Fibroblast of peridontal ligament (primary cell): ENCODE measurements at regions not wholly inside any gene's neighbourhood (a gene's known extent, or its start where the extent isn't known, plus 50 kb on each side); places are given as distances from the start of the nearest gene placed in this dataset.
"Not testable (repeated sequence)": the region's sequence is repeated elsewhere in the genome, so short reads cannot be mapped to it uniquely, and the experiment has no call there.

Experiments used
- DNase-seq: peaks from one replicate; pipeline ENCODE4 v3.0.0-alpha.2; 2010; ENCODE audit errors: extremely low read depth

DNA sequence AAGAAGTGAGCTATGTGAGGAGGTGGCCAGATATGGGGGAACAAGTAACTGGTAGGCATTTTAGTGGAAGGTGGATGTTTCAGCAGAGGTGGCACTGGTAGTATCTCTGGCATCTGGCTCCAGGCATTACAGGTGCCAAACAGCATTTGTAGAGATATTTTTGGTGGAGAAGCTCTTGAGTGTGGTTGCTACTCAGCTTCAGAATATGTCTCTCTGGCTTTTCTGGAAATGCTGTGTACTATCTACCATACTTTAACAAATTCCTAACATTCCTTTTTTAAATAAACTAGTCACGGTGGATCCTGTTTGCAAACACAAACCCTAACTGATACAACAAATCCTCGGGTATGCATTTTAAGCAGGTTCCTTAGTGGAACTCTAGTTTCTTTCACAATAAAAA lies 128.0 kb downstream of the BARX2 start:
- no peak for DNase-seq

DNA sequence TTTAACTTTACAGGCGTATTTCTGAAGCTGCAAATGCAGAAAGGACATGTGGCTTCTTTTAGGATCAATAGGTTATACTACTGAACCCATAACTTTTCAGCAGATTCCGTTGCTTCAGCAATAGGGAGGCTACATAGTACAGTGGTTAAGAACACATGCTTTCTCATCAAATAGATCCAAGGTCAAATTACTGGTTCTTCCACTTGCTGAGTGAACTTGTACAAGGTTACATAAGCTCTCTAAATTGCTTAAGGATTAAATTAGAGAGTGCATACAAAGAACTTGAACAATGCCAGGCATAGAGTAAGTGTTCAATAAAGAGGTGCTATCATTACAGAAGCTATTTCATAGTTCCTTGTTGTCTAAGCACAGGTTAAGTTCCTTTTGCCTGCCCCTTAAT lies 129.6 kb downstream of the BARX2 start:
- DNase-seq, result no peak

DNA sequence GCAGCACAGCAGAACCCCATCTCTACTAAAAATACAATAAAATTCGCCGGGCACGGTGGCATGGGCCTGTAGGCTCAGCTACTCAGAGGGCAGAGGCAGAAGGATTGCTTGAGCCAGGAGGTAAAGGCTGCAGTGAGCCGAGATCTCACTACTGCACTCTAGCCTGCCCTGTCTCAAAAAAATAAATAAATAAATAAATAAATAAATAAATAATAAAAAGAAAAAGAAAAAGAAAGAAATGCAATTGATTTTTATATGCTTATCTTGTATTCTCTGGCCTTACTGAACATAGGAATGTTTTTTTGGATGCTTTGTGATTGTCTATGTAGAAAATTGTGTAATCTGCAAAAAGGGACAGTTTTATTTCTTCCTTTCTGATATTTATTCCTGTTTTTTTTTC lies 132.5 kb downstream of the BARX2 start:
- no peak for DNase-seq

DNA sequence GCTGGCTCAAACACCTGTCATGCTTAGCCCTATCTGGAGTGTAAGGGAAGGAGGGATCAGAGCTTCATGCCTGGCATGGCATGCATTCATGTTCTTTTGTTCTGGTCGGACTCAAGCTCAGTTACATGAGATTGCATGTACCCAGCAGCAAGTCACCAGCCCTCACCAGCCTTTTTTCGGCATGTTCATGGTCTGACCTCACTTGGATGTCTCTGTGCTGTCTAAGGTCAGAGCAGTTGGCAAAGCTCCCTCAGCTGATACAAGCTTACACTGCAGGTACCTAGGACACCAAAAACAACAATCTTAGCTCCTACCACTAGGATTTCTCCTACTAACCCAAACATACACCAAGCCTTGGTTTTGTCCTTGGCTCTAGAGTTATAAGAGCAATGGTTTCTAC lies 152.6 kb downstream of the BARX2 start:
- DNase-seq, result no peak

DNA sequence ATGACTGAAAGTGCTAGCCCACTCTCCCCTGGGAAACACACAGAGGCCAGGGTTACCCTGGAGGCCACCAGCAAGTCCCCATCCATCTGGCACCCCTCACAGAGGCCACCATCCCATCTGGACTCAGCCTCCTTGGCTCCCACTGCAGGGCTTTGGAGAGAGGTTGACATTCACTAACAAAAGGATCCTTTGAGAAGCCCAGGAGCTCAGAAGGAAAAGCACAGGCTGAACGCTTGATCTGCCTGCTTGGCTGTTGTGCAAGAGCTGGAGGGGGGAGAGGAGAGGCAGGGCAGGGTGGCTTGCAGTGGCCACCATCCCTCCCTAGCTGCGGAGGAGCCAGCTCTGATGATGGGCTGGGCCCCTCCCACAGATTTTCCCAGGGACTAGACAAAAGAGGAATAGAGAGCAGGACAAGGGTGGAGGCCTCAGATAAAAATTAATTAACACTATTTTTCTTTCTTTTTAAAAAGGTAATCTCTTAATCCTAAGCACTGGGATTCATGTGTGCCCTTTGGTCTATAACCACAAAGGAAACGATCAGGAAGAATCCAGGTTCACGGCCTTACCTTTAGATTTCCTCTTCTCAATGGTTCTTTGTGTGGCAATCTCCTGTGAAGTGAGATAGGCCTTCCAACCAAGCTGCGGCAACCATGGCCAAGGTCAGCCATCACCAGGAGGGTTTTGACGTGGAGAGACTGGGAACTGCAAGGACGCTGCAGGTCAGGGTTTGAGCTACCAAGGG lies 154.7 kb downstream of the BARX2 start:
- DNase-seq, result no peak

DNA sequence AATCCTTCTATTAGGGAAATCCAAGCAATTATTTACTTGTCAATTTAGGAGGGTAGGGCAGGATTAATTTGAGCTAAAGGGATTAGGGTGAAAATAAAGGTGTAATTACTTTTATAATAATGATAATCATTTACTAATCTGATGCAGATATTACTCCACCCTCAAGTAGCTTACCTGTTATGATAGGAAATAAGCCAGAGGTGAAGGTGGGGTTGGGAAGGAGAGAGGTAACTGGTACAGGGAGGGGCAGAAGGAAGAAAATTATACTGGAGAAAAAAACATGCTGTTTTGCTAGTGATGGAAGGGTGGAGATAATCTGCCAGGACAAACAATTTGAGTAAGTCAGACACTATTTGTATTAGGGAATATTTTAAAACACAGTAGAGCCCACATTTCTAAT lies 157.7 kb downstream of the BARX2 start:
- DNase-seq, result no peak

DNA sequence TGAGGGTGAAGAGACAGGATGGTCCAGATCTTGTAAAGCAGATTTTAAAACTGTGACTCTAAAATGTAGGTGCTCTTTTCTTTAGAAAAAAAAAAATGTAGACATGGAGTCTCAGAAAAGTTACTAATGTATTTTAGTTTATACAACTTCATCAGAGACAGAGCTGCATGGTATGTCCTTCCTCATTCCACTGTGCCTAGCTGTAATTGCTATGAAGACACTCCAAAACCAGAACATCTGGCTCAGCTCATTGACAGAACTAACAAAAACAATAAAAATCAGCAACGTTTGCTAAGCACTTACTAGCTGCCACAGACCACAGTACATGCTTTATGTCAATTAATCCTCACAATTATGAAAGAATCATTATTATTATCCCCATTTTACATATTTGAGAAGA lies 160.7 kb downstream of the BARX2 start:
- no peak for DNase-seq

DNA sequence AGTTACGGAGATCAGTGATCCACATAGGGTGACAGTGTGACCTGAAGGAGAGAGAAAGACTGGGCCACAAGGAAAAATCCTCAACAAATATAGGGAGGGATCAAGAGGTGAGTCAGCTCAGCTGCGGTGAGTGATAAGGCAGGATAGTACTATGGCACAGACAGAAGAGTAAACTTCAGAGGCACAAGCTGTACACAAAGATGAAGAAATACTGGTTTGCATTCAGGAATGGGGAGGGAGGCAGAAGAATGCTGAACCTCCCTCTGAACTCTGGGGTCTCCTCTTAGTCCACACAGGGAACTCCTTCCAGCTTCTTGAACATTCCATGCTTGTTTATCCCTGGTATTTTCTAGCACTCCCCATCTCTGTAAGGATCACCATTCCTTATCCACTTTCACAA lies 162.7 kb downstream of the BARX2 start:
- DNase-seq, result no peak

DNA sequence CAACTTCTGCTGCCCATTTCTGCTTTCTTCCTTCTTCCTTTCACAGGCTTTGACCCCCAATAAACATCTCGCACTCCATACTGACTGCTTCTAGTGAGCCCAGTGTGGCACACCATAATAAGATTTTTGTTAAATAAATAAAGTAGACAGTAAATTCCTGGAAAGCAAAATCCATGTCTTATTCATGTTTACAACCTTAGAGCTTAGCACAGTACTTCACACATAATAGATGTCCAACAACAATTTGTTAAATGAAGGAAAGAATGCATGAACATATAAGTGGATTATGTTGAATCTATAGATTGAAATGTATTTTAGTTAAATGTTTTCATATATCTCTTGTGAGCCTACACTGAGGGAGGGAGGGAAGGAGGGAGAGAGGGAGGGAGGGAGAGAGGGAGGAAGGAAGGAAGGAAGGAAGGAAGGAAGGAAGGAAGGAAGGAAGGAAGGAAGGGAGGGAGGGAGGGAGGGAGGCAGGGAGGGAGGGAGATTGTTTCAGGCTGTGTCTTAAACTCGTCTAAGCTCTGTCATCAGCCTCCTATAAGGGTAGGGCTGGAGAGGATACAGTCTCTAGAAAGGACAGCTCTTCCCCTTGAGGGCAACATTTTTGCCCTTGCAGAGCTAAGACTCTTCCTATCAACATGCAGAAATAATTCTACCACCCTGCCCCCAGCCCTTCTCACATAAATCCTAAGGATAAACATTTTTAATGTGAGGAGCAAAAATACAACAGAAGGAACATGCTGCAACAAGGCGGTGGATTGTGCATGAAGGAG lies 168.1 kb downstream of the BARX2 start:
- DNase-seq, result no peak

DNA sequence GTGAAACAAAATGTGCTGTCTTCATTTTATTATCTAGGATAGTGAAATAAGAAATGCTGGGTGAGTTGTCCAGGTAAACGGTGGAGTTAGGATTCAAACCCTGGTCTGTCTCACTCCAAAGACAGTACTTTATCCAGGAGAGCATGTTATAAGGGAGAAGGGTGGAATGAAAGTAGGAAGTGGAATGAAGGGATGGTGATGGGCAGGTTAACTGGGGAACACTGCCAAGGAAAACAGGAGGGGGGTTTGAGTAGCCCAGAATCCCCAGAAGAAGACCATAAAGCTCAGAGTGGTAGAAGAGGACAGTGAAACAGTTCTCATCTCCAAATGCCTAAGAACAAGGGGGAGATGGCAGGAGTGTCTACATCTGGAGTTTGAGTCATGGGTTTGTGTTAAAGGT lies 169.0 kb downstream of the BARX2 start:
- DNase-seq, result no peak

DNA sequence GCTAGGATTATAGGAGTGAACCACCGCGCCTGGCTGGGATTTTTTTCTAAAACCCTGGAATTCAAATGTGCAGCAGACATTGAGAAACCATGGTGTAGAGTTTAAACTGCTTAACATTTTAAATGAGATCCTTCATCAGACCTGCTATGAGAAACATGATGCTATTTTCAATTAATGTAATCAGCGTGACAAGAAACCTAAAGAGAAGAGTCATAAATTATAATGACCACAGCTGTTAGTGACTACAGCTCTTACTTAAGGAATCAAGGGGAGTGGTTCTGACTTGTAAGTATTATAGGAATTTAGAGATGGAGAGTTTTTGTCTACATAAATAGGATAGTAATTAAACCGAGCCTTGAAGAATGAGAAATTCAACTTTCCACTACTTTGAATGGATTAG lies 170.6 kb downstream of the BARX2 start:
- no peak for DNase-seq

DNA sequence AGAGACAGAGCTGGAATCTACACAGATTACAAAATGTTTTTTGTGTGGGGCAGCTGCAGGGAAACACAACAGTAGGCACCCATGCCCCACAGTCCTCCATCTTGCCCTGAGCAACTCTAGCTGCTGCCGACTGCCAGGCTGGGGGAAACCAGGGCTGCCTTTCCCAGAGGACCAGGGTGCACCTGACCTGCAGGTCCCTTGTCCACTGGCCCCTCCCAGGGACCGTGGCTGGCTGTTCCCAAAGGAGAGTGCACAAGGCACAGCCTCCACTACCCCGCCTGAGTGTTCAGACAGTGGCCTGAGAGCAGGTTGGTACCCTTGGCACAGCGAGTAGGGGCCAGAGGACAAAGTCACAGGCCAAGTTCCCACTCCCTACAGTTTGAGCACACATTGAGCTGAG lies 181.8 kb downstream of the BARX2 start:
- DNase-seq, result no peak

DNA sequence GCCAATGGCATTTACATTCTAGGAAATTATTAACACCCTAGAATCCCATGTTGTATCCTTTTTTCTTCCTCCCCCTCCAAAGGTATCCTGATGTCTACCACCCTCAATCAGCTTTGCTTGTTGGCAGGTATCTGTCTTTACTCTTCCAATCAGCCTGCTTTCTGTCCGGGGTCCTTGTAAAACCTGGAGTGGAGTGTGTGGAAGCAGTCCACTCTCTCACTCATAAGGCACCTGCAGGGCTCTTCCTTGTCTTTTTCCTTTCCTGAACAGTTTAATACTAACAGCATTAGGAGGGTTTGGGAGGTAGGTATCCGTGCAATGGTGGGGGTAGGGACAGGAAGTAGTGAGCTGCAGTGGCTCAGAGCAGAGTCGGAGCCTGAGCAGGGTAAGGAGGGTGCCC lies 193.4 kb downstream of the BARX2 start:
- DNase-seq, result no peak

DNA sequence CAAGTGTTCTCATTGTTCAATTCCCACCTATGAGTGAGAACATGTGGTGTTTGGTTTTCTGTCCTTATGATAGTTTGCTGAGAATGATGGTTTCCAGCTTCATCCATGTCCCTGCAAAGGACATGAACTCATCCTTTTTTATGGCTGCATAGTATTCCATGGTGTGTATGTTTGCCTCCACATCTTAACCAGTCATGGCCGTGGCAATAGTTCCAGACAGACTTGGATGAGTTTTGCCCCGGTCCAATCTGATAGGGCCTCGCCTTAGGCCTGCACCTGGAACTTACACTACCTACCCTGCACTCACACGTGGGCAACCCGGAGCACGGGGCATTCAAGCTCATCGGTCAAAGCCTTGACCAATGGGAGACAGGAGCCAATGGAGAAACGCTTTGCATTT lies 197.0 kb downstream of the BARX2 start:
- not testable (repeated sequence) for DNase-seq

DNA sequence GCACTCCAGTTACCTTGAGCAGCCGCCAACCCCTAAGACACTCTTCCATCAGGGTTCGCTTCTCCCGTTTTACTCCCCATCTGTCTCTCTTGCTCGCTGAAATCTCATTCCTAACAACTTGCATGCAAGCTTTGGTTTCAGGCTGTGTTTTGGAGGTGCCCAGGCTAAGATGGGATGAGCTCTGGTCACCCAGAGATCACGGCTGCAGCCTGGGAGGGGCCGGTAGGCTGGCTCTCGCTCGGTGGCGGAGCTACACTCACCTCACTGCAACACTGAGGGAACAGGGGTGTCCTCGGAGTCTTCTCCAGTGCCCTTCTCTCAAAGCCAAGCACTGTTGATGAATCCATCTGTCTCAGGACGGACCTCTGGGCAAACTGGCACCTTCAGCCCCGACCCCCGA lies 197.5 kb downstream of the BARX2 start:
- no peak for DNase-seq

DNA sequence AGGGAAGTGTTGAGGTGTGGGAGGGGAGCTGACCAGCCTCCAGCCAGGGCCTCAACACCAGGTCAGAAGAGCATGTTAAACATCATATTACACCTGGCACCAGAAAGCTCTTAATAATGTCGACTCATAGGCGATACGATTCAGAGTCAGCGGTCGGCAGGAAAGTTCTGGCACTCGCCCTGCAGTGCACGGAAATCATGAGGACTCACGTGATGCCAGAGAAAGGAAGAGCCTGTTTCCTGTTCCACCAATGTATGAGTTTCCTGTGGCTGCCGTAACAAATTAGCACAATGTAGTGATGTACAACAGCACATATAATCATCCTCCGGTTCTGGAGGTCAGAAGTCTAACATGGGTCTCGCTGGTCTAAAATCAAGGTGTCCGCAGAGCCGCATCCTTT lies 198.8 kb downstream of the BARX2 start:
- DNase-seq, result no peak

DNA sequence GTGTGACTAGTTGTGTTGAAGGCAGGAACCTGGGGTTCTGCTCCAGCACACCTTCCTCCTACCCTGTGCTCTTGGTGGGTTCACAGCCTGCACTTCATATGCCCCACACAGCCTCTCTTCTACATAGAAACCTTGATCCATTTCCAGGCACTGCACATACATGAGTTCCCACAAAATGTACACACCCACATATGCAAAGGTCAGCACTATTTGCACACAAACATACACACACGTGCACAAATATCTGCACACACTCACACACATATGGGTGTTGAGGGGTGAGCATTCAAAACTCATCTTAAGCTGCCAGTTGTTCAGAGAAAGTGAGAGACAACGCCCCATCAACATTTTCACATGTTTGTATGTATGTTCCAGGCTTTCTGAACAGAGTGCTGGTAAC lies 201.0 kb downstream of the BARX2 start:
- DNase-seq, result no peak

DNA sequence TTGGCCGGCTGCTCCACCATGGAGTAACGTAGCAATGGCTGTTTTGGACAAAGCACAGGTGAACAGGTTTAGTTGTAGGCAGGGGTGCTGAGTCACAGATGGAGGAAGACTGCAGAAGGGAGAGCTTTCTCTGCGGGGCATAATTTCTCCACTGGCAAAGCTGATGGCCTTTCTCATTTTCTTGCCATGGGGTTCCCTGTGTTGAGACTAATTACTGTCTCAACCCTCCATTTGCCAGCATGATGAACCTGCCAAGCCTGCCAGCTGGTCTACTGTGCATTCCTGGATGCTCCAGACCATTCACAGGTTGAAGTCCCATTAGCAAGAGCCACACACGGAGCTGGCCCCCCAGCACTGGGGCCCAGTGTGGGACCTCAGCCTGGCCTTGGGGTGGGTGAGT lies 202.4 kb downstream of the BARX2 start:
- no peak for DNase-seq

DNA sequence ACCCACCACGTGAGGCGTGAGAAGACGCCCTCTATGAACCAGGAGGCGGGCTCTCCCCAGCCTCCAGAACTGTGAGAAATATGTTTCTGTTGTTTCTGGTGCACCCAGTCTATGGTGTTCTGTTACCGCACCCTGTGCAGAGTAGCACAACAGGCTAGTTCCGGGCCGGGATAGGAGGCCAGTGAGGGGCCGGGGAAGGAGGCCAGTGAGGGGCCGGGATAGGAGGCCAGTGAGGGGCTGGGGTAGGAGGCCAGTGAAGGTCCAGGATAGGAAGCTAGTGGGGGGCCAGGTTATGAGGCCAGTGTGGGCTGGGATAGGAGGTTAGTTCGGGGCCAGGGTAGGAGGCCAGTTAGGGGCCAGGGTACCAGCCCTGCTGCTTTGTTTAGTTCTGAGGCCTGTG lies 204.6 kb downstream of the BARX2 start:
- DNase-seq, result no peak

DNA sequence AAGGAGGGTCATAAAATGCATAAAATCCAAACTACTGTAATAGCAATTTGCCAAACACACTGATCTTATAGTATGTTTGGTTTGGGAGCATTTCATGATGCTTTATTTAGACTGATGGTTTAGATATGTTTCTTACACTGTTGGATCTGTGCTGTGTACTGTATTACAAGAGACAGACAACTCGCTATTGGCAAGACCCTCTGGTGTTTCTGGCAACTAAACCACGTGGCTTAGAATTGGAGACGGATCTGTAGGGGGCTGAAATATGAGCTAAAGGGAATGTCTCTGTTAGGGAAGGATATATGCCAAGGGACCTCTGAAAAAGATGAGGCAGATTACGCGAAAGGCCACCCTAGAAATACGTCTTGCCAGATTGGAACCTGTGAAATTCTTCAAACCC lies 208.7 kb downstream of the BARX2 start:
- DNase-seq, result no peak

DNA sequence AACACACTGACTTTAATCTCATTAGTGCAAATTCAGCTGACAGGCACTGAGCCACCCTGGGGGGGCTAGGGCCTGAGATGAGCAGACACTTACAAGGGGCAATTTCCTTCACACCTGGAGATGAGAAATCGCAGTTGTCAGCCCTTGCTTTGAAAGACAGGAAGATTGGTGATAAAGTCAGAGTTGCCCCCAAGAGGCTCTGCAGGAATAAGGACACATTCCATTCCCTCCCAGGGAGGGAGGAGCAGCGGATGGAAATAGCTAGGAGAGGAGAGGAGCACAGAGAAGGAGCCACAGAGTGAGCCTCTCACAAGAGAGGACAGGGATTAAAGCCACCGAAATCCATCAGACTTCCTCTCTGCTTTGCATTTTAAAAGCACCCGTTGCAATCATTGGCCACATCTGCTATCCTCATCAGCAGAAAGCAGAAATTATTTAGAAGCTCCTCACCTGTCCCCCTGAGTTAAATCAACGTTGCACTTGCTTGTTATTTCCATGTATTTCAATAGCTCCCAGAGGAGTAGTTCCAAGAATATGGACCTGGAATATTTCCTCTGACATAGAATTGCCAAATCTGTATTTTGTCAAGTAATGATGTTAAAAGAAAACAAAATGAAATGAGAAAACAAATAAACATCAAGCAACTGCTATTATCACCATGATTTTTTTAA lies 213.7 kb downstream of the BARX2 start:
- no peak for DNase-seq

DNA sequence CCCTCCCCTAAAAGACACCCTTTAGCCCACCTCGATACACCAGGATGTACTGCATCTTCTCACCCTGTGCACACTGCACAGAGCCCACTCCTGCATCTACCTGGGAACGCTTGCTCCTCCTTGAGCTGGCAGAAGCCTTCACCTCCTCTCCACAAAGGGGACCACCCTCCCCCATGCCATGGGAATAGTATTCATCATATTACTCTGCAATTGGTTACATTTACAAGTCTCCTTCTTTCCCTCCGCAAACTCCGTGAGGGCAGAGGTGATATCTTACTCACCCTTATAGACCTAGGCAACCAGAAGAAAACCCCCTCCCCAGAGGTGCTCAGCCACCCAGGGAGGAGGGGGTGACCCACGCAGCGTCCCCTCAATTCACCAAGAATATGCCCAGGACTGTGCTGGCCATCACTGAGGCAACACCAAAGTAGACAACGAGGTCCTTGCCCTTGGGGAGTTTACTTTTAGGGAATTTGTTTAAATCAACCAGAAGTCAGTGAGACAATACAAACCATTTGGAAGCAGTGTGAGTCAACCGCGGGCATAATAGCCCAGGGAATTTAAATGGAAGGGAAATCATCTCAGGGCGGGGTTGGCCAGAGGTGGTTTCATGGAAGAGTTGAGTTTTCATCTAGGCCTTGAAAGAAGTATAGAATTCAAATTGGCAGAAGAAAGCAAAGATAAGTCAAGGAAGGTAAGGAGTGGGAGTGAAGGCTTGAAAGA lies 214.5 kb downstream of the BARX2 start:
- DNase-seq, result no peak
